Activated CD4-positive, alpha-beta T cell treated with anti-CD3 and anti-CD28 coated beads, Interleukin-2, Interleukin-4, amounts not matched to agents 100 ng/mL and 50 ng/mL, durations not matched to agents 16 hours and 8 hours (primary cell): ENCODE measurements at regions not wholly inside any gene's neighbourhood (a gene's known extent, or its start where the extent isn't known, plus 50 kb on each side); places are given as distances from the start of the nearest gene placed in this dataset.
"Not testable (repeated sequence)": the region's sequence is repeated elsewhere in the genome, so short reads cannot be mapped to it uniquely, and the experiment has no call there.

Experiments used
- DNase-seq: peaks from one replicate; pipeline ENCODE4 v3.0.0-alpha.2; 2020; ENCODE audit warnings: low spot score

GRCh38 chr1:20432341-20432740, 53.7 kb downstream of the CAMK2N1 start:
- no peak for DNase-seq

- no peak for DNase-seq
These were observed 54.9 kb downstream of the CAMK2N1 start for GRCh38 chr1:20431176-20431460.

GRCh38 chr1:20430355-20431175, 55.4 kb downstream of the CAMK2N1 start:
- peak; percentile 48 for DNase-seq

- no peak for DNase-seq
These were observed 56.7 kb downstream of the CAMK2N1 start for GRCh38 chr1:20429296-20429695.

GRCh38 chr1:20428841-20429240, 57.2 kb downstream of the CAMK2N1 start:
- DNase-seq = no peak

GRCh38 chr1:20426923-20427322, 59.1 kb downstream of the CAMK2N1 start:
- DNase-seq = peak; percentile 82

- no peak for DNase-seq
These were observed 59.6 kb downstream of the CAMK2N1 start for GRCh38 chr1:20426371-20426770.

GRCh38 chr1:20425622-20426021, 60.4 kb downstream of the CAMK2N1 start:
- DNase-seq = no peak

- no peak for DNase-seq
These were observed 62.7 kb downstream of the CAMK2N1 start for GRCh38 chr1:20423169-20423795.

- no peak for DNase-seq
These were observed 64.6 kb downstream of the CAMK2N1 start for GRCh38 chr1:20421441-20421840.

GRCh38 chr1:20417581-20417980, 68.4 kb downstream of the CAMK2N1 start:
- DNase-seq = no peak

- no peak for DNase-seq
These were observed 69.3 kb downstream of the CAMK2N1 start for GRCh38 chr1:20416706-20417105.

- no peak for DNase-seq
These were observed 72.3 kb downstream of the CAMK2N1 start for GRCh38 chr1:20413776-20414140.

GRCh38 chr1:20413136-20413775, 72.8 kb downstream of the CAMK2N1 start:
- DNase-seq = no peak

- DNase-seq = no peak
These were observed 74.6 kb downstream of the CAMK2N1 start for GRCh38 chr1:20411196-20411980.

GRCh38 chr1:20410503-20410902, 75.5 kb downstream of the CAMK2N1 start:
- no peak for DNase-seq

GRCh38 chr1:20409971-20410370, 76.0 kb downstream of the CAMK2N1 start:
- DNase-seq = no peak

GRCh38 chr1:20409012-20409411, 77.0 kb downstream of the CAMK2N1 start:
- no peak for DNase-seq

- DNase-seq = not testable (repeated sequence)
These were observed 77.8 kb downstream of the CAMK2N1 start for GRCh38 chr1:20408133-20408650.

- DNase-seq = no peak
These were observed 80.0 kb downstream of the CAMK2N1 start for GRCh38 chr1:20405893-20406604.

GRCh38 chr1:20405051-20405754, 80.8 kb downstream of the CAMK2N1 start:
- DNase-seq = no peak
